ENCODE measurements at regions not wholly inside any gene's neighbourhood (a gene's known extent, or its start where the extent isn't known, plus 50 kb on each side); places are given as distances from the start of the nearest gene placed in this dataset.
A peak's percentile ranks its signal among the peaks of the same experiment; 100 is the strongest.

- TF ChIP-seq ATF6 (CRISPR knock-in tag; IDR thresholded peaks at IDR 0.05): no peak; the same call in 1 of the 2 replicates
- TF ChIP-seq OTX1 (CRISPR knock-in tag; IDR thresholded peaks at IDR 0.05): no peak
- peak; percentile 53 for TF ChIP-seq EP400 (IDR thresholded peaks at IDR 0.05)
- no peak for TF ChIP-seq HNRNPLL (IDR thresholded peaks at IDR 0.05; ENCODE audit: low read depth, low read length, poor library complexity, severe bottlenecking)
- no peak for TF ChIP-seq HOXB6 (CRISPR knock-in tag; IDR thresholded peaks at IDR 0.05; ENCODE audit: borderline replicate concordance)
- TF ChIP-seq ZNF77 (CRISPR knock-in tag; IDR thresholded peaks at IDR 0.05): no peak
- 0 out of 2 replicates have a peak, but pooled peaks have one; percentile 26 for TF ChIP-seq SMAD3 (CRISPR knock-in tag; conservative IDR thresholded peaks at IDR 0.05)
- TF ChIP-seq NFXL1 (CRISPR knock-in tag; IDR thresholded peaks at IDR 0.05): no peak
- no peak for TF ChIP-seq TAF15 (IDR thresholded peaks at IDR 0.05; ENCODE audit: low read depth, low read length)
- no peak for TF ChIP-seq ZBTB49 (CRISPR knock-in tag; IDR thresholded peaks at IDR 0.05; ENCODE audit: borderline replicate concordance)
- no peak for TF ChIP-seq MTA2 (IDR thresholded peaks at IDR 0.05; ENCODE audit: low read depth)
- no peak for TF ChIP-seq NFE2L1 (tag; IDR thresholded peaks at IDR 0.05; ENCODE audit: borderline replicate concordance, low read depth)
- TF ChIP-seq ELF2 (CRISPR knock-in tag; IDR thresholded peaks at IDR 0.05): no peak
- no peak for TF ChIP-seq FOXA3 (CRISPR knock-in tag; conservative IDR thresholded peaks at IDR 0.05 in 1 of 2, IDR thresholded peaks at IDR 0.05 in 1 of 2)
- peak; percentile 50; the same call in 1 of the 2 replicates for TF ChIP-seq JUN (IDR thresholded peaks at IDR 0.05; ENCODE audit: borderline replicate concordance, low read depth, low read length)
- TF ChIP-seq JUN (CRISPR knock-in tag; IDR thresholded peaks at IDR 0.05; ENCODE audit: borderline replicate concordance): no peak
- TF ChIP-seq TFAP4 (CRISPR knock-in tag; IDR thresholded peaks at IDR 0.05; ENCODE audit: borderline replicate concordance): peak; percentile 99
- no peak for TF ChIP-seq CHCHD3 (CRISPR knock-in tag; IDR thresholded peaks at IDR 0.05)
- TF ChIP-seq TCF7 (IDR thresholded peaks at IDR 0.05; ENCODE audit: borderline replicate concordance): no peak
- TF ChIP-seq RUNX1 (IDR thresholded peaks at IDR 0.05; ENCODE audit: low read depth): no peak
- peak; percentile 29 for TF ChIP-seq ZFP36 (IDR thresholded peaks at IDR 0.05; ENCODE audit: low read depth, low read length, partially characterized antibody)
- no peak for TF ChIP-seq ZNF668 (CRISPR knock-in tag; IDR thresholded peaks at IDR 0.05)
- no peak for TF ChIP-seq KLF16 (IDR thresholded peaks at IDR 0.05)
- peak; percentile 75; the same call in 1 of the 2 replicates for TF ChIP-seq STAG1 (CRISPR knock-in tag; IDR thresholded peaks at IDR 0.05; ENCODE audit: borderline replicate concordance)
Measured at GRCh38 chr6:43951063-43951755, 176.0 kb downstream of the MRPL14 start (continued).

All from K562 (cell line).